ENCODE measurements at regions not wholly inside any gene's neighbourhood (a gene's known extent, or its start where the extent isn't known, plus 50 kb on each side); places are given as distances from the start of the nearest gene placed in this dataset.

GRCh38 chr20:48470141-48470540, 357.7 kb downstream of the PREX1 start:
- no peak for TF ChIP-seq POLR2AphosphoS5 (IDR thresholded peaks at IDR 0.05; ENCODE audit: insufficient read depth in 1 of 2, low read depth in 1 of 2)
- TF ChIP-seq, protein P1, sequence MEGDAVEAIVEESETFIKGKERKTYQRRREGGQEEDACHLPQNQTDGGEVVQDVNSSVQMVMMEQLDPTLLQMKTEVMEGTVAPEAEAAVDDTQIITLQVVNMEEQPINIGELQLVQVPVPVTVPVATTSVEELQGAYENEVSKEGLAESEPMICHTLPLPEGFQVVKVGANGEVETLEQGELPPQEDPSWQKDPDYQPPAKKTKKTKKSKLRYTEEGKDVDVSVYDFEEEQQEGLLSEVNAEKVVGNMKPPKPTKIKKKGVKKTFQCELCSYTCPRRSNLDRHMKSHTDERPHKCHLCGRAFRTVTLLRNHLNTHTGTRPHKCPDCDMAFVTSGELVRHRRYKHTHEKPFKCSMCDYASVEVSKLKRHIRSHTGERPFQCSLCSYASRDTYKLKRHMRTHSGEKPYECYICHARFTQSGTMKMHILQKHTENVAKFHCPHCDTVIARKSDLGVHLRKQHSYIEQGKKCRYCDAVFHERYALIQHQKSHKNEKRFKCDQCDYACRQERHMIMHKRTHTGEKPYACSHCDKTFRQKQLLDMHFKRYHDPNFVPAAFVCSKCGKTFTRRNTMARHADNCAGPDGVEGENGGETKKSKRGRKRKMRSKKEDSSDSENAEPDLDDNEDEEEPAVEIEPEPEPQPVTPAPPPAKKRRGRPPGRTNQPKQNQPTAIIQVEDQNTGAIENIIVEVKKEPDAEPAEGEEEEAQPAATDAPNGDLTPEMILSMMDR (IDR thresholded peaks at IDR 0.05) = no peak
